Neural cell (in vitro differentiated cells): ENCODE measurements at regions not wholly inside any gene's neighbourhood (a gene's known extent, or its start where the extent isn't known, plus 50 kb on each side); places are given as distances from the start of the nearest gene placed in this dataset.

Experiments used
- H2AFZ ChIP-seq: fragments of 200-600, 300-800 bp; sonication (generic), shearing (Covaris generic); 2 replicates; pipeline ENCODE4 v1.6.0; 2014; ENCODE audit warnings: low read depth, mild to moderate bottlenecking, antibody characterized with exemption, low read length, moderate library complexity
- H3F3A ChIP-seq: fragments of 200-600 bp; shearing (Covaris generic); 2 replicates; pipeline ENCODE4 v1.6.1; 2016; ENCODE audit warnings: mild to moderate bottlenecking, moderate library complexity, mixed read lengths, antibody characterized with exemption, low read length; ENCODE audit not compliant: insufficient read depth, poor library complexity, severe bottlenecking
- H3K27ac ChIP-seq: fragments of 200-600, 300-800 bp; sonication (generic), shearing (Covaris generic); 2 replicates; pipeline ENCODE4 v1.5.1; 2014; ENCODE audit warnings: mild to moderate bottlenecking, low read length, moderate library complexity
- H3K27me3 ChIP-seq: fragments of 300-800, 200-600 bp; sonication (generic), shearing (Covaris generic); 2 replicates; pipeline ENCODE4 v1.6.0; 2014; ENCODE audit warnings: mild to moderate bottlenecking, low read depth, low read length, moderate library complexity; ENCODE audit not compliant: insufficient read depth
- H3K36me3 ChIP-seq: fragments of 300-800, 200-600 bp; sonication (generic), shearing (Covaris generic); 2 replicates; pipeline ENCODE4 v1.5.1; 2014; ENCODE audit warnings: mild to moderate bottlenecking, antibody characterized with exemption, low read length, moderate library complexity; ENCODE audit not compliant: insufficient read depth
- H3K4me2 ChIP-seq: fragments of 300-800, 200-600 bp; sonication (generic), shearing (Covaris generic); 2 replicates; pipeline ENCODE4 v1.6.0; 2014; ENCODE audit warnings: mild to moderate bottlenecking, low read length
- H3K4me3 ChIP-seq: fragments of 300-800, 200-600 bp; sonication (generic), shearing (Covaris generic); 2 replicates; pipeline ENCODE4 v1.5.1; 2014; ENCODE audit warnings: mild to moderate bottlenecking, low read length, moderate library complexity
- H3K79me2 ChIP-seq: fragments of 200-600 bp; shearing (Covaris generic); replicated peaks from 2 replicates; pipeline ENCODE4 v1.6.0; 2014; ENCODE audit warnings: mild to moderate bottlenecking, low read length, moderate library complexity; ENCODE audit not compliant: insufficient read depth
- H3K9ac ChIP-seq: fragments of 300-800, 200-600 bp; sonication (generic), shearing (Covaris generic); 2 replicates; pipeline ENCODE4 v1.6.1; 2016; ENCODE audit warnings: mild to moderate bottlenecking, low read length, mixed read lengths
- H3K9me2 ChIP-seq: fragments of 200-600 bp; shearing (Covaris generic); 2 replicates; pipeline ENCODE4 v1.6.1; 2016; ENCODE audit warnings: mild to moderate bottlenecking, low read length, mixed read lengths; ENCODE audit not compliant: insufficient read depth
- H3K9me3 ChIP-seq: fragments of 200-600, 300-800 bp; sonication (generic), shearing (Covaris generic); 2 replicates; pipeline ENCODE4 v1.6.1; 2016; ENCODE audit warnings: mild to moderate bottlenecking, mixed run types, low read length, moderate library complexity, mixed read lengths
- H4K20me1 ChIP-seq: fragments of 200-600 bp; shearing (Covaris generic); 2 replicates; pipeline ENCODE4 v1.6.1; 2016; ENCODE audit warnings: mild to moderate bottlenecking, mixed run types; ENCODE audit not compliant: insufficient read depth
- EP300 ChIP-seq: fragments of 450-650 bp; conservative IDR thresholded peaks from 2 replicates; pipeline ENCODE4 v1.6.1; 2014; ENCODE audit warnings: antibody characterized with exemption, mild to moderate bottlenecking, moderate library complexity; ENCODE audit not compliant: poor library complexity, severe bottlenecking
- EZH2 ChIP-seq: fragments of 200-600, 300-800 bp; shearing (Covaris generic), sonication (generic); IDR thresholded peaks from 2 replicates; pipeline ENCODE4 v1.6.1; 2014; ENCODE audit warnings: antibody characterized with exemption, low read length, borderline replicate concordance, mild to moderate bottlenecking; ENCODE audit not compliant: insufficient read depth, poor library complexity, severe bottlenecking
- MXI1 ChIP-seq: fragments of 450-650 bp; conservative IDR thresholded peaks from 2 replicates; pipeline ENCODE4 v1.6.1; 2014; ENCODE audit warnings: antibody characterized with exemption, mild to moderate bottlenecking; ENCODE audit not compliant: poor library complexity, severe bottlenecking
- POLR2AphosphoS5 ChIP-seq: IDR thresholded peaks from 2 replicates; pipeline ENCODE4 v1.6.1; 2012
- RAD21 ChIP-seq: fragments of 450-650 bp; conservative IDR thresholded peaks from 2 replicates; pipeline ENCODE4 v1.6.1; 2014; ENCODE audit warnings: antibody characterized with exemption, mild to moderate bottlenecking, moderate library complexity
- TAF1 ChIP-seq: IDR thresholded peaks from 2 replicates; pipeline ENCODE4 v1.6.1; 2012; ENCODE audit warnings: low read depth
- TF ChIP-seq, protein P1 (sequence below): IDR thresholded peaks from 2 replicates; pipeline ENCODE4 v1.6.1; 2012; ENCODE audit warnings: borderline replicate concordance
- TF ChIP-seq, protein P2 (sequence below): fragments of 450-650 bp; IDR thresholded peaks from 2 replicates; pipeline ENCODE4 v1.5.1; 2014; ENCODE audit warnings: antibody characterized with exemption, mild to moderate bottlenecking, moderate library complexity; ENCODE audit not compliant: poor library complexity, severe bottlenecking

DNA sequence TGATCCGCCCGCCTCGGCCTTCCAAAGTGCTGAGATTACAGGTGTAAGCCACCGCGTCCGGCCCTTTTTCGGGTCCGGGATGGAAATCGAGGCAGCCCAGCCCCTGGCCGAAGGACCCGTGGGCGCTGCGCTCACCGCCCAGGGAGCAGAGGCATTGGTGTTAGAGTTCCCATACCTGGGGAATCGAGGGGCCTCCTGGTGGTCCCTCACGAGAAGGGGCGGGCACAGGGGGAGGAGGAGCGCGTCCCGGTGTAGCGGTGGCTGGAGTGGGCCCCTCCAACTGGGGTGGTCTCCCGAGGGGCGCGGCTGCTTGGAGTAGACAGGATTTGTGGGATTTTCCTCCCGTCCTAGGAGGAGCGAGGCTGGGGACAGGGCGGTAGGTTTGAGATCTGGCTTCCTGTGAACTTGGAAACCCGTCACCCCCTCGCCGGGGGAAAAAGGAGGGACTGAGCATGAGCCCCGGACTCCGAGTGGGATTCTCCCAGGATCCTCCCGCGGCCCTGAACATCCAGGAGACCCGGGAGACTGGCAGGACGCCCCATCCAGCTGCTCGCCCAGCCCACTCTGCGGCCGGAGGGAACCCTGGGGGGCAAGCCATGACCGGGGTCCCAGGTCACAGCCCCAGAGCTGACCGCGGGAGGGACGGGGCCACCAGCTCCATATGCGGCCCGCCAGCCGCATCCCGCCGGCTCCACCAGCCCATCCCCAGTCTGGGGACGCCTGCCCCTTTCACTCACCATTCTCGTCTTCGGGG, 70.9 kb downstream of the ASCL4 start:
- Histone ChIP-seq H3K9ac (no peak overlapping the region), H3K36me3 (no peaks in the 10 kb centered on the region), H3K4me2 (no peak overlapping the region), H3K27me3 (peaks cover 72% of the 10 kb centered on the region), H3K27ac (no peak overlapping the region), H3K9me2 (no peaks in the 10 kb centered on the region), H3K9me3 (no peaks in the 10 kb centered on the region), H3K79me2 (no peaks in the 10 kb centered on the region), H4K20me1 (no peaks in the 10 kb centered on the region), H2AFZ (no peak overlapping the region), H3F3A (no peaks in the 10 kb centered on the region), H3K4me3 (no peak overlapping the region)
- TF ChIP-seq, protein P1, sequence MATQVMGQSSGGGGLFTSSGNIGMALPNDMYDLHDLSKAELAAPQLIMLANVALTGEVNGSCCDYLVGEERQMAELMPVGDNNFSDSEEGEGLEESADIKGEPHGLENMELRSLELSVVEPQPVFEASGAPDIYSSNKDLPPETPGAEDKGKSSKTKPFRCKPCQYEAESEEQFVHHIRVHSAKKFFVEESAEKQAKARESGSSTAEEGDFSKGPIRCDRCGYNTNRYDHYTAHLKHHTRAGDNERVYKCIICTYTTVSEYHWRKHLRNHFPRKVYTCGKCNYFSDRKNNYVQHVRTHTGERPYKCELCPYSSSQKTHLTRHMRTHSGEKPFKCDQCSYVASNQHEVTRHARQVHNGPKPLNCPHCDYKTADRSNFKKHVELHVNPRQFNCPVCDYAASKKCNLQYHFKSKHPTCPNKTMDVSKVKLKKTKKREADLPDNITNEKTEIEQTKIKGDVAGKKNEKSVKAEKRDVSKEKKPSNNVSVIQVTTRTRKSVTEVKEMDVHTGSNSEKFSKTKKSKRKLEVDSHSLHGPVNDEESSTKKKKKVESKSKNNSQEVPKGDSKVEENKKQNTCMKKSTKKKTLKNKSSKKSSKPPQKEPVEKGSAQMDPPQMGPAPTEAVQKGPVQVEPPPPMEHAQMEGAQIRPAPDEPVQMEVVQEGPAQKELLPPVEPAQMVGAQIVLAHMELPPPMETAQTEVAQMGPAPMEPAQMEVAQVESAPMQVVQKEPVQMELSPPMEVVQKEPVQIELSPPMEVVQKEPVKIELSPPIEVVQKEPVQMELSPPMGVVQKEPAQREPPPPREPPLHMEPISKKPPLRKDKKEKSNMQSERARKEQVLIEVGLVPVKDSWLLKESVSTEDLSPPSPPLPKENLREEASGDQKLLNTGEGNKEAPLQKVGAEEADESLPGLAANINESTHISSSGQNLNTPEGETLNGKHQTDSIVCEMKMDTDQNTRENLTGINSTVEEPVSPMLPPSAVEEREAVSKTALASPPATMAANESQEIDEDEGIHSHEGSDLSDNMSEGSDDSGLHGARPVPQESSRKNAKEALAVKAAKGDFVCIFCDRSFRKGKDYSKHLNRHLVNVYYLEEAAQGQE: no peak
- TF ChIP-seq RAD21: no peak
- TF ChIP-seq EP300: no peak

DNA sequence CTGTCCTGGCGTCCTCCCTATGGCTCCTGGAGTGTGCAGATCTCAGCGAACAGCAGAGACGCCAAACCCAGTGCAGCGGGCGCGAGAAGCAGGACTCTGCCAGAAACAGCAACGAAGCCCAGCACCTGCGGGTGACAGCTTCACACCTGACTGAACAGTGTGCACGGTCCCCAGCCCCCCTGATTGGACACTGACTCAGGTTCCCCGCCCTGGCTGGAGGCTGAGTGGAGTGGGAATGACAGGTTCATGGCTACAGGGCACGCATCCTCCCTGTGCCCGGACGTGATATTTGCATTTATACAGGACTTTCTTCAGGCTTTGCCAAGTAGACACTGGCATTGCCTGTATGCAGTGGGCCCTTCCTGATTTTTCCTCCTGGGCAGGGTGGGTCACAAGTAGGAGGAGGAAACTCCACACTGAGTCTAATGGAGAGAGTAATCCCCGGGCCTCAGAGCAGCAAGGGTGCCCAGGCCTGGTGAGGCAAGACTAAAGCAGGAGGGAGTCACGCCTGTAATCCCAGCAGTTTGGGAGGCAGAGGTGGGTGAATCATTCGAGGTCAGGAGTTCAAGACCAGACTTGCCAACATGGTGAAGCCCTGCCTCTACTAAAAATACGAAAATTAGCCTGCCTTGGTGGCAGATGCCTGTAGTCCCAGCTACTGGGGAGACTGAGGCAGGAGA, 71.6 kb downstream of the ASCL4 start:
- no peaks in the 10 kb centered on the region for H3F3A ChIP-seq
- peaks cover 72% of the 10 kb centered on the region for H3K27me3 ChIP-seq
- no peaks in the 10 kb centered on the region for H3K79me2 ChIP-seq
- H3K4me2 ChIP-seq: no peak overlapping the region
- TF ChIP-seq MXI1: no peak
- TF ChIP-seq, protein P1: no peak
- TF ChIP-seq POLR2AphosphoS5: no peak
- TF ChIP-seq TAF1: no peak
- TF ChIP-seq, protein P2, sequence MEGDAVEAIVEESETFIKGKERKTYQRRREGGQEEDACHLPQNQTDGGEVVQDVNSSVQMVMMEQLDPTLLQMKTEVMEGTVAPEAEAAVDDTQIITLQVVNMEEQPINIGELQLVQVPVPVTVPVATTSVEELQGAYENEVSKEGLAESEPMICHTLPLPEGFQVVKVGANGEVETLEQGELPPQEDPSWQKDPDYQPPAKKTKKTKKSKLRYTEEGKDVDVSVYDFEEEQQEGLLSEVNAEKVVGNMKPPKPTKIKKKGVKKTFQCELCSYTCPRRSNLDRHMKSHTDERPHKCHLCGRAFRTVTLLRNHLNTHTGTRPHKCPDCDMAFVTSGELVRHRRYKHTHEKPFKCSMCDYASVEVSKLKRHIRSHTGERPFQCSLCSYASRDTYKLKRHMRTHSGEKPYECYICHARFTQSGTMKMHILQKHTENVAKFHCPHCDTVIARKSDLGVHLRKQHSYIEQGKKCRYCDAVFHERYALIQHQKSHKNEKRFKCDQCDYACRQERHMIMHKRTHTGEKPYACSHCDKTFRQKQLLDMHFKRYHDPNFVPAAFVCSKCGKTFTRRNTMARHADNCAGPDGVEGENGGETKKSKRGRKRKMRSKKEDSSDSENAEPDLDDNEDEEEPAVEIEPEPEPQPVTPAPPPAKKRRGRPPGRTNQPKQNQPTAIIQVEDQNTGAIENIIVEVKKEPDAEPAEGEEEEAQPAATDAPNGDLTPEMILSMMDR: no peak
- TF ChIP-seq EP300: no peak
- no peak for TF ChIP-seq RAD21
- no peak for TF ChIP-seq EZH2
- H3K9ac ChIP-seq: no peak overlapping the region
- H3K9me2 ChIP-seq: no peaks in the 10 kb centered on the region
- no peak overlapping the region for H3K27ac ChIP-seq
- H3K4me3 ChIP-seq: no peak overlapping the region
- H3K36me3 ChIP-seq: no peaks in the 10 kb centered on the region
- H2AFZ ChIP-seq: no peak overlapping the region
- no peaks in the 10 kb centered on the region for H4K20me1 ChIP-seq
- no peaks in the 10 kb centered on the region for H3K9me3 ChIP-seq
